Liver (tissue), 7 donors: ENCODE measurements at regions not wholly inside any gene's neighbourhood (a gene's known extent, or its start where the extent isn't known, plus 50 kb on each side); places are given as distances from the start of the nearest gene placed in this dataset.

Experiments
- DNase-seq: peaks from one replicate; pipeline ENCODE4 v3.0.0-alpha.2; 2017; ENCODE audit warnings: low spot score
- H3K27ac ChIP-seq, 2 donors: one replicate each; pipeline ENCODE4 v1.7.0; 2013; ENCODE audit warnings: inconsistent platforms in 2 of 2, low read length in 2 of 2, control low read depth in 1 of 2, low read depth in 1 of 2, mild to moderate bottlenecking in 1 of 2
- H3K27me3 ChIP-seq, 4 donors: one replicate each; pipeline versions ENCODE4 v1.6.1 to v1.7.0; 2013; ENCODE audit warnings: low read length in 3 of 4, inconsistent platforms in 1 of 4, mild to moderate bottlenecking in 1 of 4, moderate library complexity in 1 of 4; ENCODE audit not compliant: control insufficient read depth in 4 of 4, insufficient read depth in 4 of 4
- H3K36me3 ChIP-seq, 4 donors: one replicate each; pipeline versions ENCODE4 v1.6.1 to v1.7.0; 2013; ENCODE audit warnings: low read length in 3 of 4, mild to moderate bottlenecking in 3 of 4, low read depth in 1 of 4, moderate library complexity in 1 of 4; ENCODE audit not compliant: control insufficient read depth in 4 of 4, insufficient read depth in 3 of 4
- H3K4me1 ChIP-seq, 4 donors: one replicate each; pipeline versions ENCODE4 v1.6.1 to v1.7.0; 2013; ENCODE audit warnings: low read length in 3 of 4, mild to moderate bottlenecking in 3 of 4, moderate library complexity in 1 of 4; ENCODE audit not compliant: control insufficient read depth in 4 of 4, insufficient read depth in 4 of 4
- H3K4me3 ChIP-seq, 3 donors: one replicate each; pipeline versions ENCODE4 v1.6.1 to v1.7.0; 2013; ENCODE audit warnings: low read length in 3 of 3, control low read depth in 1 of 3, low read depth in 1 of 3, mild to moderate bottlenecking in 1 of 3
- H3K9ac ChIP-seq, 2 donors: one replicate each; pipeline ENCODE4 v1.7.0; 2013; ENCODE audit warnings: low read length in 2 of 2, mild to moderate bottlenecking in 2 of 2, moderate library complexity in 2 of 2, control low read depth in 1 of 2, low read depth in 1 of 2
- H3K9me3 ChIP-seq, 4 donors: one replicate each; pipeline versions ENCODE4 v1.6.1 to v1.7.0; 2013; ENCODE audit warnings: low read length in 3 of 4; ENCODE audit not compliant: control insufficient read depth in 4 of 4
- FOXA2 ChIP-seq: IDR thresholded peaks from 2 replicates; pipeline ENCODE4 v1.6.1; 2016; ENCODE audit warnings: antibody characterized with exemption
- GABPA ChIP-seq, 2 donors: IDR thresholded peaks in 1 of 2; conservative IDR thresholded peaks in 1 of 2; 2 replicates each; pipeline ENCODE4 v1.6.1; 2016; ENCODE audit warnings: antibody characterized with exemption in 2 of 2, mild to moderate bottlenecking in 1 of 2, moderate library complexity in 1 of 2
- HNF4A ChIP-seq, 2 donors: conservative IDR thresholded peaks; 2 replicates each; pipeline ENCODE4 v1.6.1; 2016; ENCODE audit warnings: antibody characterized with exemption in 2 of 2, mild to moderate bottlenecking in 2 of 2
- HNF4G ChIP-seq: IDR thresholded peaks from 2 replicates; pipeline ENCODE4 v1.6.1; 2016; ENCODE audit warnings: antibody characterized with exemption
- NR2F2 ChIP-seq: IDR thresholded peaks from 2 replicates; pipeline ENCODE4 v1.6.1; 2016; ENCODE audit warnings: antibody characterized with exemption
- RAD21 ChIP-seq, 2 donors: IDR thresholded peaks; 2 replicates each; pipeline ENCODE4 v1.6.1; 2016; ENCODE audit warnings: antibody characterized with exemption in 2 of 2, mild to moderate bottlenecking in 2 of 2
- RXRA ChIP-seq, 2 donors: IDR thresholded peaks; 2 replicates each; pipeline ENCODE4 v1.6.1; 2017 to 2018; ENCODE audit warnings: antibody characterized with exemption in 2 of 2, mild to moderate bottlenecking in 1 of 2
- SP1 ChIP-seq: IDR thresholded peaks from 2 replicates; pipeline ENCODE4 v1.6.1; 2018; ENCODE audit warnings: antibody characterized with exemption, mild to moderate bottlenecking
- TAF1 ChIP-seq: conservative IDR thresholded peaks from 2 replicates; pipeline ENCODE4 v1.6.1; 2016; ENCODE audit warnings: antibody characterized with exemption, mild to moderate bottlenecking
- YY1 ChIP-seq: IDR thresholded peaks from 2 replicates; pipeline ENCODE4 v1.6.1; 2016; ENCODE audit warnings: antibody characterized with exemption, mild to moderate bottlenecking
- WGBS: extraction: QIAGEN DNeasy Blood & Tissue Kit; methylation state at CpG from one replicate; pipeline ENCODE4 v1.1.7; 2013; 5-methylcytosine and 5-hydroxymethylcytosine counted together
- TF ChIP-seq, protein P1 (sequence below): IDR thresholded peaks from 2 replicates; pipeline ENCODE4 v1.6.1; 2016; ENCODE audit warnings: antibody characterized with exemption
- TF ChIP-seq, protein P2 (sequence below): IDR thresholded peaks from 2 replicates; pipeline ENCODE4 v1.6.1; 2016; ENCODE audit warnings: antibody characterized with exemption, mild to moderate bottlenecking
- TF ChIP-seq, protein P3 (sequence below): IDR thresholded peaks from 2 replicates; pipeline ENCODE4 v1.6.1; 2016; ENCODE audit warnings: antibody characterized with exemption
- donor health status: healthy.
- donor health status: healthy.
- donor health status: healthy.
- donor health status: healthy.

DNA sequence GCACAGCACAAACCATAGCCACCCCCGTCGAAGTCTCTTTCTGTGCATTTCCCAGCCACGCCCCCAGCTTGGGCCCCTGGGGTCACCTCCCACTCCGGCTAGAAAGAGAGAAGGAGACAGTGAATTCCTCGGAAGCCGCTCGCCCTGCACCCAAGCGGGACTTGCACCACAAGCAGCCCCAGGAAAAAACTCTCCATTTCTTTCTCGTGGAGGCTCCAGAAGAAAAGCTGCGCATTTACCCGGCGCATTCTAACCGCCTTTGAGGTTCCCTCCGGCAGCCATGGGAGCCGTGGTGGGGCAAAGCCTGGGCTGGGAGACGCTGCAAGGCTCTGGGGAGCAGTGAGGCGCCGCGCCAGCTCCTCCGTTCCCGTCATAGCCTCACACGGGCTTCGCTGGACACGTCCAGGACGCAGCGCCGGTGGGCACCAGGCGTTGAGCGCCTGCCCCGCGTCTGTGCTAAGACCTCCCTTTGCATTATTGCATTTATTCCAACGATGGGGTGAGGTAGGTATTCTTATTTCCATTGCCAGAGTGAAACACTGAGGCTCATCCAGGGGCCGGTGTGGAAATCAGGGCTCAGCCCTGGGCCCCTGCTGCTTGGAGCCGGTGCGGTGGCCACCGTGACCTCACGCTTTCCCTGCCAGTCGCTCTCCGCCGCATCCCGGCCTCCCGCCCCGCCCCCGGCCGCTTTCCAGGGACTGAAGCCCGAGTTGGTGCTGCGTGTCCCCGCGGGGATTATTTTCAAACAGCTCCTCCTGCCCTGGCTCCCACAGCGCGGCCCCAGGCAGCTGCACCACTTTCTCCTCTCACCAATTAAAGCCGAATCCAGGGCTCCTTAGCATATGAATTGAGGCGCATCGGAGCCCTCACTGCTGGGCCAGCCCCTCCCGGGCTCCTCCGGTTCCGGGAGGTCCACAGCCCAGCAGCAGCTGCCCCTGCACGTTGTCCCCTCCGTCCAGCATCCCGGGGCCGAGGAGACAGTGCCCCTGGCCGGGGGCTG lies 148.3 kb upstream of the AFDN start:
- peak overlapping the region; percentile 89 to 90 for H3K27ac ChIP-seq
- H3K9ac ChIP-seq, result peak overlapping the region; percentile 32 to 78
- DNase-seq, result peak; percentile 60

DNA sequence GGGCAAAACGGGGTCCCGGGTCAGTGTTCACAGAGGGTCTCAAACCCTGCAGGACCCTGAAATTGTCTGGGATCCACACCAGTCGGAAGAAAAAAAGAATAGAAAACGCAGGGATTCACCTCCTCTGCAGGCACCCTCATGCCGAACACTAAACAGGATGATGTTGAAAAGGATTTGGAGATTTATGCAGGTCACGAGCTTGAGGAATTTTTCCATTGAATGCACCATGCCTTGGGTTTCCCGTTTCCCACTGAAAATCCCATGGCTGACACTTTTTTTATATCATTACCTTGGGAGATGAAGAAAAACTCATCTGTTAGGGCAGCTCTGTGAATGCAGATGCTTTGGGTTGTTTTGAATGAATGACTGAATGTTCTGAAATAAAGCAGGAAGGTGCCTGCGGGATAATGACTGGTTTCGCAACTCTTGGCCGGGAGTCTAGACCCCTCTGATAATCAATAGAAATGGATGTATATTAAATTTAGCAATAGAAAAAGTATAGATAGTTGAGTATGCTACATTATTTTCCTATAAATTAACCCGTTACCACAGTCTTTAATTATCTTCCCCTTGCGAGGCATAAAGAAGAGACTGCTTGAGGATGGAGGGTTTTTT lies 147.5 kb upstream of the AFDN start:
- H3K4me1 ChIP-seq, result peaks cover 20 to 50% (median 37%) of the 10 kb centered on the region in 4 donors
- H3K27ac ChIP-seq, result peak overlapping the region; percentile 38 to 90
- WGBS, result 69% methylated on average over 12 of the region's 12 CpGs
- no peaks in the 10 kb centered on the region for H3K36me3 ChIP-seq
- peak overlapping the region in 1 of 2 donors; percentile 32 for H3K9ac ChIP-seq
- DNase-seq, result no peak
- no peaks in the 10 kb centered on the region for H3K9me3 ChIP-seq
- no peaks in the 10 kb centered on the region for H3K27me3 ChIP-seq
- TF ChIP-seq HNF4A (conservative IDR thresholded peaks at IDR 0.05), result no peak
- TF ChIP-seq HNF4G, result no peak
- no peak for TF ChIP-seq TAF1
- TF ChIP-seq NR2F2, result no peak
- no peak for TF ChIP-seq GABPA (IDR thresholded peaks at IDR 0.05 in 1 of 2, conservative IDR thresholded peaks at IDR 0.05 in 1 of 2)
- TF ChIP-seq, protein P1, sequence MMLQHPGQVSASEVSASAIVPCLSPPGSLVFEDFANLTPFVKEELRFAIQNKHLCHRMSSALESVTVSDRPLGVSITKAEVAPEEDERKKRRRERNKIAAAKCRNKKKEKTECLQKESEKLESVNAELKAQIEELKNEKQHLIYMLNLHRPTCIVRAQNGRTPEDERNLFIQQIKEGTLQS, result no peak
- no peak for TF ChIP-seq YY1
- H3K4me3 ChIP-seq, result peak overlapping the region in 1 of 3 donors; percentile 36

More for the DNA sequence above, 148.3 kb upstream of the AFDN start:
- Histone ChIP-seq H3K9me3 (no peaks in the 10 kb centered on the region), H3K36me3 (no peaks in the 10 kb centered on the region), H3K27me3 (no peaks in the 10 kb centered on the region), H3K4me3 (peak overlapping the region; percentile 21 to 57 (median 36)), H3K4me1 (peaks cover 18 to 47% (median 35%) of the 10 kb centered on the region in 4 donors)
- WGBS, result 10% methylated on average over 62 of the region's 62 CpGs
- TF ChIP-seq HNF4G (no peak), RAD21 (IDR thresholded peaks at IDR 0.05) (peak in 1 of 2 donors; percentile 57), FOXA2 (no peak), TAF1 (no peak), RXRA (IDR thresholded peaks at IDR 0.05) (peak in 1 of 2 donors; percentile 8), SP1 (peak; percentile 19), YY1 (peak; percentile 17), HNF4A (conservative IDR thresholded peaks at IDR 0.05) (peak; percentile 9 to 13)
- TF ChIP-seq, protein P2, sequence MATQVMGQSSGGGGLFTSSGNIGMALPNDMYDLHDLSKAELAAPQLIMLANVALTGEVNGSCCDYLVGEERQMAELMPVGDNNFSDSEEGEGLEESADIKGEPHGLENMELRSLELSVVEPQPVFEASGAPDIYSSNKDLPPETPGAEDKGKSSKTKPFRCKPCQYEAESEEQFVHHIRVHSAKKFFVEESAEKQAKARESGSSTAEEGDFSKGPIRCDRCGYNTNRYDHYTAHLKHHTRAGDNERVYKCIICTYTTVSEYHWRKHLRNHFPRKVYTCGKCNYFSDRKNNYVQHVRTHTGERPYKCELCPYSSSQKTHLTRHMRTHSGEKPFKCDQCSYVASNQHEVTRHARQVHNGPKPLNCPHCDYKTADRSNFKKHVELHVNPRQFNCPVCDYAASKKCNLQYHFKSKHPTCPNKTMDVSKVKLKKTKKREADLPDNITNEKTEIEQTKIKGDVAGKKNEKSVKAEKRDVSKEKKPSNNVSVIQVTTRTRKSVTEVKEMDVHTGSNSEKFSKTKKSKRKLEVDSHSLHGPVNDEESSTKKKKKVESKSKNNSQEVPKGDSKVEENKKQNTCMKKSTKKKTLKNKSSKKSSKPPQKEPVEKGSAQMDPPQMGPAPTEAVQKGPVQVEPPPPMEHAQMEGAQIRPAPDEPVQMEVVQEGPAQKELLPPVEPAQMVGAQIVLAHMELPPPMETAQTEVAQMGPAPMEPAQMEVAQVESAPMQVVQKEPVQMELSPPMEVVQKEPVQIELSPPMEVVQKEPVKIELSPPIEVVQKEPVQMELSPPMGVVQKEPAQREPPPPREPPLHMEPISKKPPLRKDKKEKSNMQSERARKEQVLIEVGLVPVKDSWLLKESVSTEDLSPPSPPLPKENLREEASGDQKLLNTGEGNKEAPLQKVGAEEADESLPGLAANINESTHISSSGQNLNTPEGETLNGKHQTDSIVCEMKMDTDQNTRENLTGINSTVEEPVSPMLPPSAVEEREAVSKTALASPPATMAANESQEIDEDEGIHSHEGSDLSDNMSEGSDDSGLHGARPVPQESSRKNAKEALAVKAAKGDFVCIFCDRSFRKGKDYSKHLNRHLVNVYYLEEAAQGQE, result no peak
- TF ChIP-seq, protein P3, sequence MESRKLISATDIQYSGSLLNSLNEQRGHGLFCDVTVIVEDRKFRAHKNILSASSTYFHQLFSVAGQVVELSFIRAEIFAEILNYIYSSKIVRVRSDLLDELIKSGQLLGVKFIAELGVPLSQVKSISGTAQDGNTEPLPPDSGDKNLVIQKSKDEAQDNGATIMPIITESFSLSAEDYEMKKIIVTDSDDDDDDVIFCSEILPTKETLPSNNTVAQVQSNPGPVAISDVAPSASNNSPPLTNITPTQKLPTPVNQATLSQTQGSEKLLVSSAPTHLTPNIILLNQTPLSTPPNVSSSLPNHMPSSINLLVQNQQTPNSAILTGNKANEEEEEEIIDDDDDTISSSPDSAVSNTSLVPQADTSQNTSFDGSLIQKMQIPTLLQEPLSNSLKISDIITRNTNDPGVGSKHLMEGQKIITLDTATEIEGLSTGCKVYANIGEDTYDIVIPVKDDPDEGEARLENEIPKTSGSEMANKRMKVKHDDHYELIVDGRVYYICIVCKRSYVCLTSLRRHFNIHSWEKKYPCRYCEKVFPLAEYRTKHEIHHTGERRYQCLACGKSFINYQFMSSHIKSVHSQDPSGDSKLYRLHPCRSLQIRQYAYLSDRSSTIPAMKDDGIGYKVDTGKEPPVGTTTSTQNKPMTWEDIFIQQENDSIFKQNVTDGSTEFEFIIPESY, result no peak
